Adipocyte (in vitro differentiated cells): ENCODE measurements at regions not wholly inside any gene's neighbourhood (a gene's known extent, or its start where the extent isn't known, plus 50 kb on each side); places are given as distances from the start of the nearest gene placed in this dataset.

ENCODE experiments used
- DNase-seq: peaks from one replicate; pipeline ENCODE4 v3.0.0-alpha.2; 2015; ENCODE audit warnings: low read depth
- H3K27me3 ChIP-seq: replicated peaks from 2 replicates; pipeline ENCODE4 v1.7.0; 2013; ENCODE audit warnings: mild to moderate bottlenecking, low read length, moderate library complexity; ENCODE audit not compliant: control insufficient read depth, insufficient read depth
- H3K36me3 ChIP-seq: 2 replicates; pipeline ENCODE4 v1.7.0; 2013; ENCODE audit warnings: low read length, mild to moderate bottlenecking, moderate library complexity; ENCODE audit not compliant: control insufficient read depth, insufficient read depth, severe bottlenecking
- H3K4me1 ChIP-seq: 2 replicates; pipeline ENCODE4 v1.7.0; 2013; ENCODE audit warnings: mild to moderate bottlenecking, low read length, moderate library complexity; ENCODE audit not compliant: control insufficient read depth, insufficient read depth
- H3K4me3 ChIP-seq: 2 replicates; pipeline ENCODE4 v1.7.0; 2013; ENCODE audit warnings: mild to moderate bottlenecking, low read length, moderate library complexity
- H3K9ac ChIP-seq: 2 replicates; pipeline ENCODE4 v1.7.0; 2013; ENCODE audit warnings: mild to moderate bottlenecking, low read length, moderate library complexity
- H3K9me3 ChIP-seq: 2 replicates; pipeline ENCODE4 v1.7.0; 2013; ENCODE audit warnings: mild to moderate bottlenecking, low read length, moderate library complexity; ENCODE audit not compliant: control insufficient read depth

DNA sequence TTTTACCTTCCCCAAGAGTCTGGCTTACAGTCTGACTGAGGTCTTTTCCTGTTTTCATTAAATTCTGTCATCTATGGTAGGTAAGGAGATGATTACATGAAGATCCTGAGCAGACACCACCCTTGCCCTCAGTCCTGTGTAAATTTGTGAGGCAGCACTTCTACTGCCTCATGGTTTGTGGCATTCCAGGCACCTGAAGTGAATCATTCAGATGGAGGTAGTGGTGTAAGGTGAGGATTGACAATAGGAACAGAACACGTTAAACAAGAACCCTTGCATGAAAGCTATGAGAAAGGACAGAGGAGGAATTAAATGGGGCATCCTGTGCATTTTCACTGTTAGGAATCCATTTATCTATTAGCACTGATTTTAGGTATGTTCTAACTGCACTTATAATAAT, 618.6 kb downstream of the TLL1 start:
- Histone ChIP-seq H3K4me3 (no peak overlapping the region), H3K9ac (no peak overlapping the region)
- DNase-seq, result no peak

DNA sequence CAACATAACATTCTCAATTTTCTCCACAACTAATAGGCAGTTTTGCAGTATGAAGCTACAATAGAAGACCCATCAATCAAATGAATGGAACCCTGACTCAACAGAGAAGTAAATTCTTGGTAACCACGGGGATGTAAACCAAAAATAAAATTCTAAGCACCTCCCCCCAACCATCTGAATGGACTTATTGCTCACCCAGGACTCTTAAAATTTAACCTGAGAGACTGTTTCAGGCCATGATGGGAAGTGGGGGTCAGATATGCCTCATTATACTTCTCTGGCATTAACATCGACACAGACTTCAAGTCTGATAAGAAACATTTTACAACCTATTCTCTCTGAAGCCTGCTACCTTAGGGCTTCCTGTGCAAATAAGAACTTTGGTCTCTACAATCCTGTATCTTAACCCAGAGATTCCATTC, 620.9 kb downstream of the TLL1 start:
- H3K36me3 ChIP-seq, result no peaks in the 10 kb centered on the region
- no peak for DNase-seq
- H3K4me1 ChIP-seq, result no peaks in the 10 kb centered on the region
- no peak overlapping the region for H3K9ac ChIP-seq
- no peaks in the 10 kb centered on the region for H3K27me3 ChIP-seq
- no peak overlapping the region for H3K4me3 ChIP-seq
- H3K9me3 ChIP-seq, result no peaks in the 10 kb centered on the region

More for the DNA sequence above, 618.6 kb downstream of the TLL1 start:
- Histone ChIP-seq H3K36me3 (no peaks in the 10 kb centered on the region), H3K9me3 (no peaks in the 10 kb centered on the region), H3K27me3 (no peaks in the 10 kb centered on the region), H3K4me1 (no peaks in the 10 kb centered on the region)

DNA sequence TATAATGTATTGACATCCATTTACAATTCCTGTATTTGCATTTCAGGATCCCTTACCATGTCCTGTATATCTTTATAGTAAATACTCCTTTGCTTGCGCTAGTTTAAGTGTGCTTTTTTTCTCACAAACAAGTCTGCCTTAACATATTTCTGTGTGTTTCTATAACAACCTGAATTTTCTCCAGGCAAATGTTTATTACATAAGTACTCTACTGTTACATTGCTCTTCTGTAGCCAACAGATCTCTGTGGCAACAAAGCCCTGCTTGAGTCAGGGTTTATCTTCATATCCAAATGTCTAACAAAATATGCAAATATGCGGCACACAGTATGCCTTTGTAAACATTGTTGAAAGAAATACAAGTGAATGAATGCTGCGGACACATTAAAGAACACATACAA, 625.5 kb downstream of the TLL1 start:
- DNase-seq, result peak; percentile 56
- no peak overlapping the region for H3K4me3 ChIP-seq
- H3K9me3 ChIP-seq, result no peaks in the 10 kb centered on the region
- no peaks in the 10 kb centered on the region for H3K27me3 ChIP-seq
- H3K9ac ChIP-seq, result no peak overlapping the region
- no peaks in the 10 kb centered on the region for H3K36me3 ChIP-seq
- H3K4me1 ChIP-seq, result no peaks in the 10 kb centered on the region

DNA sequence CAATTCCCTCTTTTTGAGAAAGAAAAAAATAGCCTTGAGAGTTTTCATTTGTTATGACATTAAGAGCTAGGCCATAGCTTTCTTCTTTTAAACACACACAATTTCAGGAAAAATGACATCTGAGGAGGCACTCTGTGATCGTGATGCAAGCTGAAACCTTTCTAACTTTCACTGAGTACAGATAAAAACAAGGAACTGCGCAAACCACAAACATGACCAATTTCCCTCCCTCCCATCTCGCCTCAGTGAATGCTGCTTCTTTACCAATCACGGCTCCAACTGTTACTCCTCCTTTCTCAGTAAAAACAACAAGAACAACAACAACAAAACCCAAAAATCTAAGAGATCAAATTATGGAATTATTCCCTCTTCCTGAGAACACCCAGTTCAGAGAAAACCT, 626.8 kb downstream of the TLL1 start:
- Histone ChIP-seq H3K4me1 (no peaks in the 10 kb centered on the region), H3K9ac (no peak overlapping the region), H3K9me3 (no peaks in the 10 kb centered on the region), H3K4me3 (no peak overlapping the region), H3K27me3 (no peaks in the 10 kb centered on the region), H3K36me3 (no peaks in the 10 kb centered on the region)
- no peak for DNase-seq

DNA sequence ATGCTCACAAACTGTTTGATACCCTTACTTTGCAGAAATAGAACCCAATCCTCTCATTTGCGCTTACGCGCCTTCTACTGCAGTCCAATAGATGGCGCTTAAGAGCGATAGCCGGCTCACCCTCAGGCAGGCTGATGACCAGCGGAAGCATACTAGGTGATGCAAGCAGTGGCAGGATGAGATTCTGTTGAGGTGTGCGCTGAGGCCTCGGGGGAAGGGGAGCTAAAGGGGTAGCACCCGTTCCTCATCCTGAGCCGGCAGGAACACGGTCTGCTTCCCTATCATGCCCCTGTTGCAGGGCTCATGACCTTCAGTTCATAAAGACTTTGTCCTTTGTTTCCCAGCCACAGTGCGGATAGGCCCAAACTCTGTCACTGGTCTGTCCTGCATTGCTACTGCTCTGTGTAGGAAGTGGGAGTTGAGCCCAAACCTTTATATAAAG, 628.9 kb downstream of the TLL1 start:
- no peak overlapping the region for H3K4me3 ChIP-seq
- no peaks in the 10 kb centered on the region for H3K4me1 ChIP-seq
- H3K9me3 ChIP-seq, result no peaks in the 10 kb centered on the region
- DNase-seq, result no peak
- H3K9ac ChIP-seq, result no peak overlapping the region
- no peaks in the 10 kb centered on the region for H3K36me3 ChIP-seq
- no peaks in the 10 kb centered on the region for H3K27me3 ChIP-seq

DNA sequence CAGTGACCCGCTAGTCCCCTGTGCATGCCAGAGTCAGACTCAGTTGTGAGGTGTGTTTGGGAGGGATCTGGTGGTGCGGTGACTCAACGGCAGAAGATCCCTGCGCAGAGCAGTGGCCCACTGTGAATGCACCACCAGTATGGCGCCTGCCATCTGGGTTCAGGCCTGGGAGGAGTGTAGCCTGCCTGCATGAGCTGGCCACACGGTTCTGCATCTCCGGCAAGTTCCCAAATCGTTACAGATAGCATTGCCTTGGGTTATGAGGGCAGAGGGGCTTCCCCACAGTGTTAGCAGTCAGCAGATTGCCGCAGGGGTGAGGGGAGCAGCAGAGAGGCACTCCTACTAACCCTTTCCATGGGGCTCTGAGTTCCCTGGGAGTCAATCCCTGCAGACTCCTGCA, 629.6 kb downstream of the TLL1 start:
- no peak overlapping the region for H3K9ac ChIP-seq
- H3K9me3 ChIP-seq, result no peaks in the 10 kb centered on the region
- H3K4me3 ChIP-seq, result no peak overlapping the region
- no peaks in the 10 kb centered on the region for H3K27me3 ChIP-seq
- H3K36me3 ChIP-seq, result no peaks in the 10 kb centered on the region
- no peak for DNase-seq
- no peaks in the 10 kb centered on the region for H3K4me1 ChIP-seq

DNA sequence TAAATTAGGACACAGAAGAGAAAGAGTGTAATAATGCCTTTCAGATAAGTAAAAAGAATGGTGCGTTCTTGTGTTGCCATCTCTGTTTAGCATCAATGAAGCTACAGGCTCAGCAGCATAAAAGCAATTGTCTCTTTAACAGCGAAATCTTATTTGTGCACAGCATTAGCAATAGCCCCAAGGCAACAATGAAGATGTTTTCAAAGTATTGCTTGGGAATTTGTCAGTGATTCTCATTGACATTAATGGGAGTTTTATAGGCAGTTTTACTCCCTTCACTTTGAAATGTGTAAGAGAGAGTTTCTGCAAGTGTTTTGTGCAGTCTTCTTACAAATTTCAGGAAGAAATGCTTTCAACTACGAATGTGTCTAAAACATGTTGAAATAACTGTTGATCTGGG, 633.0 kb downstream of the TLL1 start:
- no peaks in the 10 kb centered on the region for H3K27me3 ChIP-seq
- no peaks in the 10 kb centered on the region for H3K4me1 ChIP-seq
- no peak for DNase-seq
- H3K9ac ChIP-seq, result no peak overlapping the region
- H3K9me3 ChIP-seq, result no peaks in the 10 kb centered on the region
- H3K4me3 ChIP-seq, result no peak overlapping the region
- no peaks in the 10 kb centered on the region for H3K36me3 ChIP-seq

DNA sequence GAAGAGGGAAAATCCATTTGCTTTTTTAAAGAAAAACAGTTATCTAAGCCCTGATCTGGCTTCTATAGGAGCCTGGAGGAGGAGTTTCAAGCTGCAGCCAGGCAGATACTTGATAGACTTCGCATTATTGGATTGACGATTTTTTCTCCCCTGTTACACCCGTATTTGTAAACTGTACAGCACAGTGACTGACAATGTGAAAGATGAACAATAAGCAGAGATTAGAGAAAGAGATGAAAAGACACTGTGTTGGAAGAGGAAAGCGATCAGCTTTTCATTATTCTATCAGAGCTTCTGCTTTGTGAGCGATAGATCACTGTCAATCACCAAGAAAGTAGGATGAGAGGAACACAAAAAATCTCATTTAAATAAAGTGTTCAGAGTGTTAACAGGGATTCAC, 639.2 kb downstream of the TLL1 start:
- H3K4me1 ChIP-seq, result no peaks in the 10 kb centered on the region
- DNase-seq, result no peak
- no peaks in the 10 kb centered on the region for H3K27me3 ChIP-seq
- H3K9ac ChIP-seq, result no peak overlapping the region
- peaks cover 3% of the 10 kb centered on the region for H3K9me3 ChIP-seq
- no peaks in the 10 kb centered on the region for H3K36me3 ChIP-seq
- H3K4me3 ChIP-seq, result no peak overlapping the region

DNA sequence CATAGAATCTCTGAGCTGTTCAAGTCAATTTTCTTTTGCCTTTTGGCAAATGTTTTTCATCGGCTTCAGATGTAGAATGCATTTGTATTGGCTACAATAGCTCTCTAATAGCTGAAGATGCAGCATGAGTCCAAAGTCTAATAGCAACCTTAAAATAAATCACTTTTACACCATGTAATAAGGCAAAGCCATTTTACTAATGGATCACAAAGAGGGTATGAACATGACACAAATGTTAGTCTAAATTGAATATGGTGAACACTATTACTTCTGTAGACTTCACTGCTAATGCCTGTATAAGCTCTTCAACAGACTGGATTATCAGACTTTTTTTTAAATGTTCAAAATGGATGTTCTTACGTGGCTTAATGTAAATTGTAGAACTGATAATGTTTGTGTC, 645.3 kb downstream of the TLL1 start:
- no peak for DNase-seq
- Histone ChIP-seq H3K27me3 (no peaks in the 10 kb centered on the region), H3K4me3 (no peak overlapping the region), H3K36me3 (no peaks in the 10 kb centered on the region), H3K9me3 (peaks cover 3% of the 10 kb centered on the region), H3K4me1 (no peaks in the 10 kb centered on the region), H3K9ac (no peak overlapping the region)

DNA sequence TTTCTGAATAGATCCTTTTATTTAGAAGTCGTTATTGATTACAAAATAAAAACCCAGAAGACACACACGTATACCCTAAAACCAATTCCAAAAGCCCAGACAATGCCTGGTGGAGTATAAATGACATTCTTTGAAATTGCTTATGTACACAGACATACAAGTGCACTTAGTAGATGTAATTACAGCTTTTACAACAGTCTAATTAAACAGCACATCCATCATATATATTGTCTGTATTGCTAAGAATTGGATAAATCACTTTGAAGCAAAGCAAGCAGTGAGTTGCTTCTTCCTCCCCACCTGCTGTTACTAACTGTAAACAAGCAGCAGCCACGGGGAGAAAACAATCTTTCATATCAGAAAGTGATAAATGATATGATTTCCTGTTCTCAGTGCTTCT, 645.7 kb downstream of the TLL1 start:
- Histone ChIP-seq H3K36me3 (no peaks in the 10 kb centered on the region), H3K4me3 (no peak overlapping the region), H3K4me1 (no peaks in the 10 kb centered on the region), H3K9me3 (peaks cover 3% of the 10 kb centered on the region), H3K27me3 (no peaks in the 10 kb centered on the region), H3K9ac (no peak overlapping the region)
- no peak for DNase-seq

DNA sequence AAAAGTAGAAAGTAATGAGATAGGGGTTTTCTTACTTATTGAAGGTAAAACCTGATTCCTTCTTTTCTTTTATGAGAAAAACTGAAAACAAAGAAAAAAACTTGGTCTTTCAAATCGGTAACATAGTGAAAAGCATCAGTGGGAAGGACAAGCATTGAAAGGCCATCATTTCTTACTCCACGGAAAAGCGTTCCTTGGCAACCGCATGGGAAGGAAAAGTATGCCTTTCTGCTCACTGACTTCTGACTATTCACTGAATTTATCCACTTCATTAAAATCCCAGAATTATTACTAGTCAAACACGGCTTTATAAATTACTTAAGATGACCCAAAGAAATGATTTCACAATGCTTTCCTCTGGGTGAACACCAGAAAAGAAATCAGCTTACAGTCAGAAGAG, 646.7 kb downstream of the TLL1 start:
- DNase-seq, result no peak
- H3K4me1 ChIP-seq, result no peaks in the 10 kb centered on the region
- no peak overlapping the region for H3K9ac ChIP-seq
- no peaks in the 10 kb centered on the region for H3K27me3 ChIP-seq
- peaks cover 3% of the 10 kb centered on the region for H3K9me3 ChIP-seq
- H3K4me3 ChIP-seq, result no peak overlapping the region
- no peaks in the 10 kb centered on the region for H3K36me3 ChIP-seq

DNA sequence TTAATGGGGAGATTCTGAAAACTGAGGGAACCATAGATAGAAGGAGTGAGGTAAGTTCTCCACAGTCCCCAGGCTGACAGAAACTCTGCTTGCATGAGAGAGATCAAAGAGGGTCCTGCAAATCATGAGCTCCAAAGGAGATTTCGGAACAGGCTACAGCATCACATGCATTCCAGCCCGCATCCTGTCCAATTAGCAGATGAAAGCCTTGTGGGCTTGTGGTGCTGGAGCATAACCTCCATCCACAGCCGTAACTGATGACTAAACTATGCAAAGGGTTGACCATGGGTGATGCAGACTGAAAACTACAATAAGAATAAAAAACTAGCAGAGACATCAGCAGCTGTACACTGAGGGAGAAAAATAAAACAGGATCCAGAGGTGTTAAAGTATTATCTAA, 654.5 kb downstream of the TLL1 start:
- Histone ChIP-seq H3K4me3 (no peak overlapping the region), H3K36me3 (no peaks in the 10 kb centered on the region), H3K9me3 (no peaks in the 10 kb centered on the region), H3K9ac (no peak overlapping the region), H3K27me3 (no peaks in the 10 kb centered on the region), H3K4me1 (no peaks in the 10 kb centered on the region)
- peak; percentile 18 for DNase-seq
